Activated T-cell treated with anti-CD3 and anti-CD28 coated beads, Interleukin-2, amount 50 U/mL, for 1 hour (primary cell): ENCODE measurements at regions not wholly inside any gene's neighbourhood (a gene's known extent, or its start where the extent isn't known, plus 50 kb on each side); places are given as distances from the start of the nearest gene placed in this dataset.
A peak's percentile ranks its signal among the peaks of the same experiment; 100 is the strongest.

Experiments
- DNase-seq: peaks from one replicate; pipeline ENCODE4 v3.0.0-alpha.2; 2020

GRCh38 chr15:31264559-31265089, 62.0 kb upstream of the KLF13 start:
- DNase-seq, result peak; percentile 27

GRCh38 chr15:31265090-31265870, 61.4 kb upstream of the KLF13 start:
- peak; percentile 25 for DNase-seq

DNA sequence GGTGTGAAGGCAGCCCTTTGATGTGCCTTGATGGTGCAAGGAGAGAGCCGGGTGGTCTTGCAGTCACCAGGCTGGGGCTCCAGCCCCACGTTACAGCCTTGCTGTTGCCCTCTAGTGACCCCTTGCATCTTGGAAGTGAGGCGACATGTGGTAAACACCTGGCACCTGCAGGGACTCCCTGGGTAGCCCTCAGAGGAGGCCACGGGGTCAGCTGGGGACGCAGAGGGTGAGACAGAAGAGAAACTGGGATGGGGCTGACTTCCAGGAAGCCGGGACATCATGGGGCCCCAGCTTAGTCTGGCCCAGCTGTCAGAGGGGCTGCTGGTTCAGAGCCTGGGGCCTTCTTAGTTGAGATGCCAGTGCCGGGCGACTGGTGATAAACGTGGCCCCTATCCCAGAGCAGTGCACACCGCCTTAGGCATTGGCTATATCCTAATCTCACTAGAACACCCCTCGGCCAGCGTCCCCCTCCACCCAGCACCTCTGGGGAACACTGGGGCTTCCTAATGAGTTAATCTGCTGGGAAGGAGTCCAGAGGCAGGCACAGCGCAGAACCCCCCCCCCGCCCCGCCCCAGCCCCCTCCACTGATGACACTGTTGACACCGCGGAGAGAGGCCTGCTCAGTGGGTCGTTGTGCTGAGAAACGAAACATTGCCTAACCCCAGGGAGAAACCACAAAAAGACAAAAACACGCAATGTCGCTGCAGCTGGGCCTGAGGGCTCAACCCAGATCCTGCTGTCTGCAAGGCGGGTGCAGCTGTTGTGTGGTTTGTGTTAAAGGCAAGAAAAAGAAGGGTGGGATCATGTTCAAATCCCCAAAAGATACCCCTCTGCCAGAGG, 60.5 kb upstream of the KLF13 start:
- DNase-seq, result peak; percentile 66

DNA sequence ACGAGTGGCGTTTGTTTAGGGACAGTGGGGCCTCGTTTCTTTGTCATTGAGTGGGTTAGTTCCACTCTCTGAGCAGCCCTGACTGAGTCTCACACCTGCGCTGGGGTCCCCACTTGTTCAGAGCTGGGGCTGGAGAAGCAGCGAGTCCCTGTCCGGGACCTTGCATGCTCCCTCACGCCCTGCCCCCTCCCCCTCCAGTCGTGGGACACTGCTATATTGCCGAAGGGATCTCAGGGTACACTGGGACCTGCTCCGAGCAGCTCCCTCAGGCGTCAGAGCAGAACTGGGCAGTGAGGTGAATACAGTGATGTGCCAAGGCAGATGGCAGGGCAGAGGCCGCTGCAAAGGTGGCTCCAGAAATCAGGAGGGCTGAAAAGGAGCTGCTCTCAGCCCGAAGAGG, 59.9 kb upstream of the KLF13 start:
- DNase-seq, result no peak

- peak; percentile 18 for DNase-seq
These were observed 59.2 kb upstream of the KLF13 start for GRCh38 chr15:31267161-31268107.

DNA sequence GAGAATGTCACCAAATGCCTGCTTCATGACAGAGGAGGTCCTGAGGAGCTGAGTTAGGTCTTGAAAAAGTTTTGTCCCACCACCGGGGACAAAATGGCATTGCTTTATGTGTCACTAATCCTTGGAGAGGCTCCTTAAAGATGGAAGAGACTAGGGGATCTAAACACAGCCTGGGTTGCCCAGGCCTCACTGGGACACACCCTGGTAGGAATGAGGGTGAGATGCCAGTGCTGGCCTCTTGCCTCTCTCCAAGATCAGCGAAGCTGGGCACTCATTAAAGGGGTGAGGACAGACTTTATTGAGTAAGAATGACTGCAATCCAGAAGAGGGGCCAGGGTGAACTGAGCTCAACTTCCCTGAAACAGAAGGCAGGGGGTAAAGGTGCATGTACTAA, 58.5 kb upstream of the KLF13 start:
- DNase-seq, result peak; percentile 20

DNA sequence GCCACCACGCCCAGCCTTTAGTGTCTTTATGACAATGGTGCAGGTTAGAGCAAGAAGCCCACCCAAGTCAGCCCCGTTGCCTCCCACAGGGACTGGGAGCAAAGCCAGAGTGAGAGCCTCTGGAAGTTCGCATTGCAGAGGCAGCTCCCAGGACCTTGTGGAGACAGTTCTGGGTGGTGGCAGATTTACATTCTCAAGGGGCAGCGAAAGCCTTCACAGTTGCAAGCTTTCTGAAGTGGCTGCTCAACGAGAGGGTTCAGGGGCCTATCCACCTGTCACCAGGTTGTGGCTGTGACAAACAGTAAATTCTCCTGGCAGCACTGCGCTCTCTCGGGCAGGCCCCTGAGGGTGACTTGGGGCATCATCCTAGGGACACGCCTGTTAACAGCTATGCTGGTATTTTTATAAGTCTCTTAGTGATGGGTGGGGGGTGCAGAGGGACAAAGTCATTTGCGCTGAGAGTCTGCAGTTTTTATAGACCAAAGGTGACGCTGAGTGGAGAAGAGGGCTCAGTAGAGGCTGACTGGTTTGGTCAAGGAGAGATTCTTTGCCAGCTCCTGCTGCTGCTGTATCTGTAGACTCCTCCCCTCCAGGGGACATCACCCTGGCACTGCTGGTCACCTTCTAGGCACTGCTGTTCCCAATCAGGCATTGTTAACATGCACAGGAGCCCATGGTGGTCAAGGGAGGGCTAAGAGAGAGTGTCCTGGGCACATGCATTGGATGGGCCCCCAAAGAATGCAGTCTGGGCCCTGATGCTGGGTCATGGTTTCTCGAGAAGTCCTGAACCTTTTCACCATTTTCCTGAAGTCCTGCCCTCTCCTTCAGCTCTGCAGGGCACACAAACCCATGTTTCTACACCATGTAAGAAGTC, 57.5 kb upstream of the KLF13 start:
- peak; percentile 13 for DNase-seq

- no peak for DNase-seq
These were observed 56.6 kb upstream of the KLF13 start for GRCh38 chr15:31269816-31270575.

GRCh38 chr15:31270767-31271166, 55.9 kb upstream of the KLF13 start:
- DNase-seq, result peak; percentile 11

GRCh38 chr15:31271224-31271635, 55.4 kb upstream of the KLF13 start:
- no peak for DNase-seq

DNA sequence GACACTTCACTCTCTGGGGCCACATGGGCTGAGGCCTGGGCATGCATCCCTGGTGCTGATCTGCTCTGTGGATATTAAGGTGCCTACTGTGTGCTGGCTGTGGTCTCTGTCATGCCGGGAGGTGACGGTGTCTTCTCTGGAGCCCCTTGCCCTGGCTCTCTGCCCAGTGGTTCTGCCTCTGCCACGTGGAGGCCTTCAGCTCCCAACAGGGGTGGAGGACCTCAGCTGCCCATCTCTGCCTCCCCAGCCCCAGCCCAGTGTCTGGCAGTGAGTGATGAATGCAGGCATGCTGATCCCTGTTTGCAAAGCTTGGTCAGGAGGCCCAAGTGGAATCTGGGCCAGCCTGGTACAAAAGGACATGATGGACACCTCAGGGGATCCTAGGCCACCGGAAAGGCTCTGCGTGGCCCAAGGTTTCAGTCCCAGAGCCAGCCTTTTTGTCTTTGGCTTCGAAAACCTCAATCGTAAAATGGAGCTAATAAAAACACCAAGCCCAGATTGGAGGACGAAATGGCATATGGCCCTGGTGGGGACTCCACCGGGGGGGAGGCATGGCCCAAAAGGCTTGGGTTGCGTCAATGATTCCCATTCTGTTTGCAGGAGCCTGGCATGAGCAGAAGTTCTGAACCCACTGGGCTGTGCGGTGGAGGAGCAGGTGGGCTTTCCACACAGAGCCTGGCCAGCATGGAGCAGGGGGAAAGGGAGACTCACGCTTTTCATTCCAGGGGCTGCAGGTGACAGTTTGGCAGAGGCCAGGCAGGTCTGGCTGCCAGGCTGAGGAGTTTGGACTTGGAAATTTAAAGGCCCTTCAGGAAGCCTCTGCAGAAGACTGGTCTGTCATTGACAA, 54.7 kb upstream of the KLF13 start:
- DNase-seq, result peak; percentile 11

DNA sequence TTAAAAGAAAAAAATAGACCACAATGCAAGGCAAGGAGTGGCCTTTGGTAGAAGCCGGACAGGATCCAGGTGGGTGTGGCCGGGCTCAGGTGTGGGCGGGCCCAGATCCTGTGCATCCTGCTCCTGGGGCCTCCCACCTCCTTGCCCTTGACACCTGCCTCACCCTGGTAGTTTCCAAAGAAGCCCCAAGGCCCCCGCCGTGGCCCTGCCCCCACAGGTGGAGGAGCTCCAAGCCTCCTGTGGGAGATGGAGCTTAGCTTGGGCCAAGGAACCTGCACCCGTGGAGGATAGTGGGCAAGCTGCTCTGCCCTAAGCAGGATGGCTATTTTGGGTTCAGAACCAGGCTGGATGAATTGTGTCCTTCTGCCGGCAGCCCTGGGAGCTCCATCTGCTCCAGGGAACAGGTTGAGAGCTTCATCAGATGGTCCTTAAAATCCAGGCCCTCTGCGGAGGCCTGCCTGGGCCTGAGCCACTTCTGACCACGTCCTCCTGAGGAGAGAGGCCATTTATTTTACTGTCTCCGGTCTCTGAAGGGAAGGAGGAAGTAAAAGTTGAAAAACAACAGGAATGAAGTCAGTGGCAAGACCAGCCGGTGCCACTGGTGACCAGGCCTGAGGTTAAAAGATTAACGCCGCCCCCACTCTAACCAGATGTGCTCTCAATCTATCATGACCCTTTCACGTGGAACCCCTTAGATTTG, 53.9 kb upstream of the KLF13 start:
- no peak for DNase-seq

DNA sequence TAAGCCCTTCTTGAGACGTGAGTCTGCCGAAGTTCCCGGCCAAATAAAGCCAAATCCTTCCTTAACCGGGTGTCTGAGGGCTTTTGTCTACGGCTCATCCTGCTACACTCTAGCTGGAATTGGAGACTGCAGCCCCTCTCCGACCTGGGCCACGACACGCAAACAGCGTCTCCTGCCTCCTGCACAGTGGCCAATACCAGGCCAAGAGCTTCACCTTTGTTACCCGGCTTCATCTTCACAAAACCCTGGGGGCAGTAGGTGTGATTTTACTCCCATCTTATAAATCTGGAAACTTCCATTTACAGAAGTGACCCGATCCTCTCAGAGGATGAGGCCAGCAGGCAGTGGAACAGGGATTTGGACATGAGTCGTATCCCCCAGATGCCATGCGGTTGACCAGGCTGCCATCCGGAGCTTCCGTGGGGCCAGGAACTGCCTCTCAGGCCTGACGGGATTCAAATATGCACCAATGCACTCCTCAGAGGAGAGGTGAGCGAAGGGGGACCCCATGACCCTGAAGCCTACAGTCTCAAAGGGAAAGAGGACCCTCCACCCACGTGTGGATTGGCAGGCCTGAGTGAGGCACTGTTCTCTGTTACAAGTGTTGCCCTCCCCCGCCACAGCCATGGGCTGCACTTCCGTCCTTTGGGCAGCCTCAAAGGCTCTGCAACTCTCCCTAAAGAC, 53.2 kb upstream of the KLF13 start:
- no peak for DNase-seq

DNA sequence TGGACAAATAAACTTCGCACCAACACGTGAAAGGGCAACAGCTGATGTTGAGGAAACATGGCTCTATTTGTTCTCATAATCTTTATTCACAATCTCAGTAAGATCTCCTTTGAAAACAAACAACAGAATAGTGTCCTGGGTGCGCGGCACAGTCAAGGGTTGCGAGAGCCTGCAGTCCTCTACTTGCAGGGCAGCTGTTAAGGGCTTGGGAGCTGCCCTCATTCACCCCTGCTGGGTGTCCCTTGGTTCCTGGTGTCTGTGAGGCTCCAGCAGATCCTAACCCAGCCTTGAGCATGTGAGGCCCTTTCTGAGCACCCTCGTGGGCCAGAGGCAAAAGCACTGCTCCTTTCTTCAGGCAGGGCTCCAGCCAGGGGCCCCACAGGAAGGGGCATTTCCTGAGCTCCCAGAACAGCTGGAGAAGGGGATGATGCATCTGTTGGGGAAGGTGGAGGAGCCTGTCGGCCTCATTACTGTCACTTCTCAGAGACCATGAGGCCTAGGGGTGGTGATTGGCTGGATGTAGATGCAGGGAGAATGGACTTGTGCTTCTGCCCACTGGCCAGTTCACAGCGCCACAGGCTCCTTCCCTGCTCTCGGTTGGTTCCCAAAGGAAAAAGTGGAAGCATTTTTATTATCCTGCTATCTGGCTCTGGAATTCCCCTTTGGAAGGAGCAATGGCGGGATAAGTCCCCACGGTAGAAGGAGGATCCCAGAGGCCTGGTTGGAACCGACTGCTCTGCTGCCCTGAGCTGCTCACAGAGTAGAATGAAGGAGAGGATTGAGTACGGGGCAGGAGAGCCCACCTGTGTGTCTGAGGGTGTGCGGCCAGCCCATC, 51.9 kb upstream of the KLF13 start:
- DNase-seq, result no peak

DNA sequence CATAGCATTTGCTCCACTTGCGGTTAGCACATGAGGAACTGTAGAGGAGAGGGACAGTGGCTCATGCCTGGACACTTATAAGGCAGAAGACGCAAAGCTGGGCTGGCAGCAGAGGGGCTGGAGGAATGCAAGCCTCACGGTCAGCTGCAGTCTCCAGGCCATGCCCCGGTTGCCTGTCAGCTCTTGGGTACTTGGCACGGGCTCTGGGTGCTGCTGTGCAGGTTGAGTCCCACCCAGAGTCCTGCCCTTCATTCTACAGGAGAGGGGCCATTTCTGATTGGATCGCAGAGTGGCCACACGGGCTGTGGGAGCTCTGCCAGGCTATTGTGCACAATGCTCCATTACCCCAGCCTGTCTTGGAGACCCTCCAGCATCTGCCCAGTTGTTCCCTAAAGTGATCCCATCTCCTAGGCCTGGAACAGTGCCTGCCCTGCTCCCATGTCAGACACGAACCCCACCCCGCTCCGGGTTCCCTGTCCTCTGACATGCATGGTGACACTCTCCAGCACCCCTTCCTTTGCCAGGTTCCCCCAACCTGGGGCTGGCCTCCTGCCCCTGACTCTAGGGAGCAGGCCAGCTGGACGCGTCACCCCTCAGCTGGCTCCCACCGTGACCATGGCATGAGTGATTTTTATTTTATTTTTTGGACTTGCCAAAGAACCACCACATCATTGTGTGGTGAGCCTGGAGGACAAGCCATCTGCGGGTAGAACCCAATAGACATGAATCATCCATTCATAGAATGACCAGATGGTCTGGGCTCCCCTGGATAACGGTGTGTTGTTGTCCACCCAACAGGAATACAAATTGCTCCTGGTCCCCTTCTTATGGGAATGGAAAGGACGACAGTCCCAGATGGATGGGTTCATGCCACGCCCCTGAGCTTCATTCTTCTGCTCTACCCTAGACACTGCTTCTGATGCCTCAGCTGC, 51.0 kb upstream of the KLF13 start:
- DNase-seq, result no peak

GRCh38 chr15:31276596-31277298, 49.9 kb upstream of the KLF13 start:
- DNase-seq, result no peak
